GM23248 (cell line): ENCODE measurements at regions not wholly inside any gene's neighbourhood (a gene's known extent, or its start where the extent isn't known, plus 50 kb on each side); places are given as distances from the start of the nearest gene placed in this dataset.
A peak's percentile ranks its signal among the peaks of the same experiment; 100 is the strongest.

ENCODE experiments used
- DNase-seq: peaks from one replicate; pipeline ENCODE4 v3.0.0-alpha.2; 2015
- H2AFZ ChIP-seq: fragments of 200-600 bp; sonication (generic); 2 replicates; pipeline ENCODE4 v1.6.1; 2016; ENCODE audit warnings: antibody characterized with exemption
- H3F3A ChIP-seq: fragments of 200-600 bp; sonication (generic); 2 replicates; pipeline ENCODE4 v1.6.1; 2016; ENCODE audit warnings: mild to moderate bottlenecking, antibody characterized with exemption, mixed run types; ENCODE audit not compliant: insufficient read depth
- H3K27ac ChIP-seq: fragments of 200-600 bp; sonication (generic); 2 replicates; pipeline ENCODE4 v1.5.1; 2016; ENCODE audit warnings: mild to moderate bottlenecking
- H3K27me3 ChIP-seq: fragments of 200-600 bp; sonication (generic); replicated peaks from 2 replicates; pipeline ENCODE4 v1.6.1; 2016; ENCODE audit warnings: mild to moderate bottlenecking; ENCODE audit not compliant: insufficient read depth
- H3K36me3 ChIP-seq: fragments of 200-600 bp; sonication (generic); 2 replicates; pipeline ENCODE4 v1.6.1; 2016; ENCODE audit warnings: low read depth, mild to moderate bottlenecking
- H3K4me1 ChIP-seq: fragments of 200-600 bp; sonication (generic); 2 replicates; pipeline ENCODE4 v1.6.1; 2016; ENCODE audit warnings: mild to moderate bottlenecking; ENCODE audit not compliant: insufficient read depth
- H3K4me2 ChIP-seq: fragments of 200-600 bp; sonication (generic); one replicate; pipeline ENCODE4 v1.6.1; 2016; ENCODE audit warnings: mild to moderate bottlenecking; ENCODE audit not compliant: unreplicated experiment
- H3K4me3 ChIP-seq: fragments of 200-600 bp; sonication (generic); 2 replicates; pipeline ENCODE4 v1.5.1; 2016; ENCODE audit warnings: mild to moderate bottlenecking
- H3K79me2 ChIP-seq: fragments of 200-600 bp; sonication (generic); 2 replicates; pipeline ENCODE4 v1.6.1; 2016; ENCODE audit warnings: mild to moderate bottlenecking; ENCODE audit not compliant: insufficient read depth
- H3K9ac ChIP-seq: fragments of 200-600 bp; sonication (generic); 2 replicates; pipeline ENCODE4 v1.6.1; 2016; ENCODE audit warnings: mild to moderate bottlenecking
- H3K9me2 ChIP-seq: fragments of 200-600 bp; sonication (generic); 2 replicates; pipeline ENCODE4 v1.6.1; 2016; ENCODE audit warnings: mixed run types, mild to moderate bottlenecking, moderate library complexity; ENCODE audit not compliant: insufficient read depth
- H3K9me3 ChIP-seq: fragments of 200-600 bp; sonication (generic); one replicate; pipeline ENCODE4 v1.6.1; 2017; ENCODE audit warnings: low read depth
- H4K20me1 ChIP-seq: fragments of 200-600 bp; sonication (generic); 2 replicates; pipeline ENCODE4 v1.6.0; 2016; ENCODE audit not compliant: insufficient read depth
- EZH2 ChIP-seq: fragments of 200-600 bp; sonication (generic); IDR thresholded peaks from 2 replicates; pipeline ENCODE4 v1.6.1; 2018; ENCODE audit warnings: antibody characterized with exemption, mild to moderate bottlenecking; ENCODE audit not compliant: insufficient read depth, poor library complexity, severe bottlenecking
- EZH2phosphoT487 ChIP-seq: fragments of 200-600 bp; sonication (generic); IDR thresholded peaks from 2 replicates; pipeline ENCODE4 v1.6.1; 2018; ENCODE audit warnings: antibody characterized with exemption, moderate library complexity, mild to moderate bottlenecking, low read depth; ENCODE audit not compliant: insufficient read depth
- WGBS, 2 experiments: methylation state at CpG; one replicate each; pipeline ENCODE4 v1.1.6; 2015 to 2017; ENCODE audit warnings: low lambda C conversion rate in 2 of 2, low coverage in 1 of 2; ENCODE audit errors: missing lambda C conversion rate in 2 of 2; 5-methylcytosine and 5-hydroxymethylcytosine counted together
- in situ Hi-C: fragments of 300-500 bp; cut with MboI; formaldehyde crosslinking; loops from 2 replicates; pipeline ENCODE4 v1.15.0; 2020

DNA sequence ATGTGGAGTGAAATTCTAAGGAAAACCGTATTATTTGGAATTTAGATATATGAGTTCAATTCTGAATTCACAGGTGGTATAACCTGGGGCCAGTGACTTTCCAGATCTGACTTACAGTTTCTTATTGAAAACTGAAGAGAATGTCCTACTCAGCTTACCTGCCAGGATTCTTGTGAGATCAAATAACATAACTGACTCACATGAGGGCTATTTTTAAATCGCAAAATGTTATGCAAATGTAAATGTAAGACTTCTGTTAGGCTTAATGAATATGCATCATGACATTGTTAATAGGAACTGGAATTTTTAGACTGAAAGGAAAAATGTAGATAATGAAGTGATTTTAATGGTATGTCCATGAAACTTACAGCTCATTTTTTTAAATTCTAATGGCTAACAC, 1142.1 kb downstream of the FLRT2 start:
- Histone ChIP-seq H3K9me3 (no peaks in the 10 kb centered on the region), H3F3A (no peaks in the 10 kb centered on the region), H3K9ac (no peak overlapping the region), H3K79me2 (no peaks in the 10 kb centered on the region), H3K4me3 (no peak overlapping the region), H2AFZ (no peak overlapping the region), H3K27me3 (no peaks in the 10 kb centered on the region), H3K4me2 (no peak overlapping the region), H3K9me2 (no peaks in the 10 kb centered on the region), H3K27ac (no peak overlapping the region), H3K36me3 (no peaks in the 10 kb centered on the region), H4K20me1 (no peaks in the 10 kb centered on the region), H3K4me1 (no peaks in the 10 kb centered on the region)
- WGBS, 2 experiments: 26 to 35% methylated on average over 2 of the region's 2 CpGs
- in situ Hi-C loops: no loop called here
- no peak for DNase-seq
- TF ChIP-seq EZH2phosphoT487 (no peak), EZH2 (no peak)

DNA sequence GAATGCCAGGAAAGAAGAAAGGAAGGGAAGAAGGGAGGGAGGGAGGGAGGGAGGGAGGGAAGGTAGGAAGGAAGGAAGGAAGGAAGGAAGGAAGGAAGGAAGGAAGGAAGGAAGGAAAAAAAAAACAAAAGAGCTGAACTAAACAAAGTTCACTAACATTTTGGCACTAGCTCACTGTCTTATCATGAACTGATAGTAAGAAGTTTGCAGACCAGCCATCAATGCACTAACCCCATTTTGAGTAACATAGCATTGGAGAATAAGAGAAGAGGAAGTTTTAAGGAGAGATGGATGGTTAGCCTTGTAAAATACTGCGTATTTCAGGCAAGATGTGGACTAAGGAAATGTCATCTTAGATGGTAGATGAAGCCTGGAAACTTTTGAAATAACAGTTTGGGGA, 1136.0 kb downstream of the FLRT2 start:
- no peak for DNase-seq
- no peaks in the 10 kb centered on the region for H3K79me2 ChIP-seq
- H3K36me3 ChIP-seq: no peaks in the 10 kb centered on the region
- TF ChIP-seq EZH2: no peak
- TF ChIP-seq EZH2phosphoT487: no peak
- H2AFZ ChIP-seq: no peak overlapping the region
- no peak overlapping the region for H3K4me3 ChIP-seq
- WGBS, 2 experiments: 5 to 7% methylated on average over 1 of the region's 1 CpG
- H3K27me3 ChIP-seq: no peaks in the 10 kb centered on the region
- no peak overlapping the region for H3K4me2 ChIP-seq
- H3F3A ChIP-seq: no peaks in the 10 kb centered on the region
- H3K9me3 ChIP-seq: no peaks in the 10 kb centered on the region
- no peak overlapping the region for H3K27ac ChIP-seq
- no peaks in the 10 kb centered on the region for H3K9me2 ChIP-seq
- H3K4me1 ChIP-seq: no peaks in the 10 kb centered on the region
- in situ Hi-C loops: no loop called here
- H4K20me1 ChIP-seq: no peaks in the 10 kb centered on the region
- no peak overlapping the region for H3K9ac ChIP-seq

DNA sequence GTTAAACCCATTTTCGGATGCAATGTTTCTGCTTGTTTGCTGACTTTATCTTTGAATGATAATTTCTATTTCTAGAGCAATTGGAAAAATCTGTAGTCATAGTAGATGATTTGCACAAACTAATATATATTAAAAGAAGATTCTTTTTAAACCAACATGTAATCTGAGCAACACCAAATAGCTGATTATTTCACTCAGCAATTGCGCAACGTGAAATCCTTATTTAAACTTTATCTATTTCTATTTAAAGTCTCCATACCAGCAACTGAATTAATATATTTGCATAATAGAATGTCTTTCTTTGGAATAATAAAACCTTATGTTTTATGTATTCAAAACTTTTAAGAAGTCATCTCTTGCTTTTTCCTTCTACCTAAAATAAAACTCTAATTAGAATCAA, 1132.4 kb downstream of the FLRT2 start:
- H4K20me1 ChIP-seq: no peaks in the 10 kb centered on the region
- H2AFZ ChIP-seq: no peak overlapping the region
- no peaks in the 10 kb centered on the region for H3K79me2 ChIP-seq
- no peaks in the 10 kb centered on the region for H3K27me3 ChIP-seq
- TF ChIP-seq EZH2 (no peak), EZH2phosphoT487 (no peak)
- H3K9ac ChIP-seq: no peak overlapping the region
- H3K4me1 ChIP-seq: no peaks in the 10 kb centered on the region
- H3K36me3 ChIP-seq: no peaks in the 10 kb centered on the region
- H3K4me3 ChIP-seq: no peak overlapping the region
- H3F3A ChIP-seq: no peaks in the 10 kb centered on the region
- no peak overlapping the region for H3K4me2 ChIP-seq
- in situ Hi-C loops: no loop called here
- DNase-seq: no peak
- H3K27ac ChIP-seq: no peak overlapping the region
- H3K9me3 ChIP-seq: no peaks in the 10 kb centered on the region
- 45 to 57% methylated on average over 3 of the region's 3 CpGs for WGBS, 2 experiments
- H3K9me2 ChIP-seq: no peaks in the 10 kb centered on the region

DNA sequence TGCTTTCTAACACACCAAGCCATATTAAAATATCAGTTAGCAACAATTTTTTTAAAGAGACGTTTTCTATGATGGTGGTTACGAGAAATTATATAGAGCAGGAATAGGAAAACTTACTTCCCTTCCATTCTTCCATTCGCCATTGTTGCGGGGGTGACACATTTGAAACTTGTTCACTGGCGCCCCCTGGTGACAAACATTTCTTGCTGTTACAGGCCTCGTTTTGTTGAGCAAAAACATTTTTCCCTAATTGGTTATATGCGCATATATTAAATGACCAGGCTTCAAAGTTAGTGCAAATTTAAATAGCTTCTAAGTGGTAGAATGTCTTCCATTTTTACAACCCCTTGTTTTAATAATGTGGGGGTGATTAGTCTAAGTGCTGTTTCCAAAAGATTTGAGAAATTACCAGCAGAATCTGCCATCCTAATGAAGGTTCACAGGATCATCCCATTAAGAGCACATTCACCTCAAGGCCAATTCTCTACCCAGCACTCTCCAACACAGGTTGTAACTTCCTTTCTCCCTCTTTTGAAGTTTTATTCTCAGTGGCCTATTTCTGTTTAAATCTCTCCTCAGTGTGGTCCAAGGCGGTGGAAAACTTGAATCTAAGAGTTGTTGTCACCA, 1124.7 kb downstream of the FLRT2 start:
- in situ Hi-C loops: no loop called here
- H4K20me1 ChIP-seq: no peaks in the 10 kb centered on the region
- H3K79me2 ChIP-seq: no peaks in the 10 kb centered on the region
- H3K9ac ChIP-seq: no peak overlapping the region
- no peak for TF ChIP-seq EZH2phosphoT487
- no peak for TF ChIP-seq EZH2
- H3K9me2 ChIP-seq: no peaks in the 10 kb centered on the region
- 31 to 37% methylated on average over 8 of the region's 8 CpGs for WGBS, 2 experiments
- no peaks in the 10 kb centered on the region for H3K4me1 ChIP-seq
- H3F3A ChIP-seq: no peaks in the 10 kb centered on the region
- no peaks in the 10 kb centered on the region for H3K36me3 ChIP-seq
- no peak overlapping the region for H2AFZ ChIP-seq
- no peak overlapping the region for H3K27ac ChIP-seq
- peak; percentile 20 for DNase-seq
- no peaks in the 10 kb centered on the region for H3K9me3 ChIP-seq
- H3K4me2 ChIP-seq: no peak overlapping the region
- H3K27me3 ChIP-seq: no peaks in the 10 kb centered on the region
- H3K4me3 ChIP-seq: no peak overlapping the region

DNA sequence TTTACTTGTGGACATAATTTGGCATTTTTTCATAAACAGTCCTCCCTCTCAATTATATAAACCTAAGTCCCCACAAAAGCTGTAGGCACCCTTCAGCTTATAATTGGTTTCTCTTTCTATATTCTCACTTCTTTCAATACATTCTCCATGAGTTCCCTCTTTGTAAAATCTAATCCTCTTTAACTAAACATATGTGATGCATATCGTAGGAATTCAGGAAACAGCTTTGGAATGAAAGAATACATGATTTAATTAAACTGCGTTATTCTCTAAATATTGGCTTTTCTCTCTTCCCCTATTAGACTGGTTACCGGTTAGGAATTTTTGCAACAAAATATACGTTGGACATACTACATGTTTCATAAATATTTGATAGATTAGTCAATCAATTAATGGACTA, 1122.6 kb downstream of the FLRT2 start:
- WGBS, 2 experiments: 9 to 10% methylated on average over 4 of the region's 4 CpGs
- DNase-seq: no peak
- in situ Hi-C loops: no loop called here

More for the DNA sequence above, 1122.6 kb downstream of the FLRT2 start:
- no peak overlapping the region for H2AFZ ChIP-seq
- H3F3A ChIP-seq: no peaks in the 10 kb centered on the region
- no peaks in the 10 kb centered on the region for H3K79me2 ChIP-seq
- no peaks in the 10 kb centered on the region for H3K9me2 ChIP-seq
- no peak overlapping the region for H3K4me2 ChIP-seq
- no peaks in the 10 kb centered on the region for H4K20me1 ChIP-seq
- no peaks in the 10 kb centered on the region for H3K27me3 ChIP-seq
- H3K27ac ChIP-seq: no peak overlapping the region
- no peaks in the 10 kb centered on the region for H3K9me3 ChIP-seq
- H3K36me3 ChIP-seq: no peaks in the 10 kb centered on the region
- no peaks in the 10 kb centered on the region for H3K4me1 ChIP-seq
- TF ChIP-seq EZH2phosphoT487 (no peak), EZH2 (no peak)
- no peak overlapping the region for H3K9ac ChIP-seq
- H3K4me3 ChIP-seq: no peak overlapping the region
